ENCODE measurements at regions not wholly inside any gene's neighbourhood (a gene's known extent, or its start where the extent isn't known, plus 50 kb on each side); places are given as distances from the start of the nearest gene placed in this dataset.

DNA sequence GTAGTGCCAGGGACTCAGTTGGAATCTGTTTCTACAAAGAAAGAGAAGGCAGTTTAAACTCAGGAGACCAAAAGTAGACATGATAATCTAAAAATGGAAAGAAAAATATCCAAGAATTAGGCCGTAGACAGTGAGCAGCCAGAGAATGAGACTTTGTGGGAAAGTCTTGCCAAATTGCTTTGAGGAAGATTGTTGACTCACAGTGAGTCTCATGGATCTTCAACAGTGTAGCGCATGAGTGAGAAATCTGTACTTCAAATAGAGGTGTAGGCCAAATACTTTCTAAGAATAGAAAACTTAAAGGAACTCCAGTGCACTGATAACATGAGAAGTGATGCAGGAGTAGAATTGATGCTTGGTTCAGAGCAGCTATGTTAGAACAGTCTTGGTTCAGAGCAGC is 284.5 kb downstream of the HTR1B start:
- TF ChIP-seq RAD21 (IDR thresholded peaks at IDR 0.05) (no peak), YY1 (IDR thresholded peaks at IDR 0.05) (no peak), TAF1 (conservative IDR thresholded peaks at IDR 0.05) (no peak), EGR1 (IDR thresholded peaks at IDR 0.05; ENCODE audit: low read depth in 2 of 2) (no peak), JUND (IDR thresholded peaks at IDR 0.05) (no peak), NR2F2 (IDR thresholded peaks at IDR 0.05) (no peak), RXRA (IDR thresholded peaks at IDR 0.05) (no peak), HNF4G (IDR thresholded peaks at IDR 0.05) (no peak), FOXA2 (IDR thresholded peaks at IDR 0.05) (no peak), ZBTB33 (IDR thresholded peaks at IDR 0.05) (no peak), ATF3 (IDR thresholded peaks at IDR 0.05) (no peak), HNF4A (conservative IDR thresholded peaks at IDR 0.05) (no peak), SP1 (IDR thresholded peaks at IDR 0.05) (no peak), FOXA1 (IDR thresholded peaks at IDR 0.05) (no peak), GABPA (IDR thresholded peaks at IDR 0.05 in 1 of 2, conservative IDR thresholded peaks at IDR 0.05 in 1 of 2) (no peak)
- TF ChIP-seq, protein P1, sequence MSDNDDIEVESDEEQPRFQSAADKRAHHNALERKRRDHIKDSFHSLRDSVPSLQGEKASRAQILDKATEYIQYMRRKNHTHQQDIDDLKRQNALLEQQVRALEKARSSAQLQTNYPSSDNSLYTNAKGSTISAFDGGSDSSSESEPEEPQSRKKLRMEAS (IDR thresholded peaks at IDR 0.05): no peak
- TF ChIP-seq, protein P2, sequence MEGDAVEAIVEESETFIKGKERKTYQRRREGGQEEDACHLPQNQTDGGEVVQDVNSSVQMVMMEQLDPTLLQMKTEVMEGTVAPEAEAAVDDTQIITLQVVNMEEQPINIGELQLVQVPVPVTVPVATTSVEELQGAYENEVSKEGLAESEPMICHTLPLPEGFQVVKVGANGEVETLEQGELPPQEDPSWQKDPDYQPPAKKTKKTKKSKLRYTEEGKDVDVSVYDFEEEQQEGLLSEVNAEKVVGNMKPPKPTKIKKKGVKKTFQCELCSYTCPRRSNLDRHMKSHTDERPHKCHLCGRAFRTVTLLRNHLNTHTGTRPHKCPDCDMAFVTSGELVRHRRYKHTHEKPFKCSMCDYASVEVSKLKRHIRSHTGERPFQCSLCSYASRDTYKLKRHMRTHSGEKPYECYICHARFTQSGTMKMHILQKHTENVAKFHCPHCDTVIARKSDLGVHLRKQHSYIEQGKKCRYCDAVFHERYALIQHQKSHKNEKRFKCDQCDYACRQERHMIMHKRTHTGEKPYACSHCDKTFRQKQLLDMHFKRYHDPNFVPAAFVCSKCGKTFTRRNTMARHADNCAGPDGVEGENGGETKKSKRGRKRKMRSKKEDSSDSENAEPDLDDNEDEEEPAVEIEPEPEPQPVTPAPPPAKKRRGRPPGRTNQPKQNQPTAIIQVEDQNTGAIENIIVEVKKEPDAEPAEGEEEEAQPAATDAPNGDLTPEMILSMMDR (IDR thresholded peaks at IDR 0.05; ENCODE audit: low read depth, low read length, missing input control): no peak
- TF ChIP-seq, protein P3, sequence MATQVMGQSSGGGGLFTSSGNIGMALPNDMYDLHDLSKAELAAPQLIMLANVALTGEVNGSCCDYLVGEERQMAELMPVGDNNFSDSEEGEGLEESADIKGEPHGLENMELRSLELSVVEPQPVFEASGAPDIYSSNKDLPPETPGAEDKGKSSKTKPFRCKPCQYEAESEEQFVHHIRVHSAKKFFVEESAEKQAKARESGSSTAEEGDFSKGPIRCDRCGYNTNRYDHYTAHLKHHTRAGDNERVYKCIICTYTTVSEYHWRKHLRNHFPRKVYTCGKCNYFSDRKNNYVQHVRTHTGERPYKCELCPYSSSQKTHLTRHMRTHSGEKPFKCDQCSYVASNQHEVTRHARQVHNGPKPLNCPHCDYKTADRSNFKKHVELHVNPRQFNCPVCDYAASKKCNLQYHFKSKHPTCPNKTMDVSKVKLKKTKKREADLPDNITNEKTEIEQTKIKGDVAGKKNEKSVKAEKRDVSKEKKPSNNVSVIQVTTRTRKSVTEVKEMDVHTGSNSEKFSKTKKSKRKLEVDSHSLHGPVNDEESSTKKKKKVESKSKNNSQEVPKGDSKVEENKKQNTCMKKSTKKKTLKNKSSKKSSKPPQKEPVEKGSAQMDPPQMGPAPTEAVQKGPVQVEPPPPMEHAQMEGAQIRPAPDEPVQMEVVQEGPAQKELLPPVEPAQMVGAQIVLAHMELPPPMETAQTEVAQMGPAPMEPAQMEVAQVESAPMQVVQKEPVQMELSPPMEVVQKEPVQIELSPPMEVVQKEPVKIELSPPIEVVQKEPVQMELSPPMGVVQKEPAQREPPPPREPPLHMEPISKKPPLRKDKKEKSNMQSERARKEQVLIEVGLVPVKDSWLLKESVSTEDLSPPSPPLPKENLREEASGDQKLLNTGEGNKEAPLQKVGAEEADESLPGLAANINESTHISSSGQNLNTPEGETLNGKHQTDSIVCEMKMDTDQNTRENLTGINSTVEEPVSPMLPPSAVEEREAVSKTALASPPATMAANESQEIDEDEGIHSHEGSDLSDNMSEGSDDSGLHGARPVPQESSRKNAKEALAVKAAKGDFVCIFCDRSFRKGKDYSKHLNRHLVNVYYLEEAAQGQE (IDR thresholded peaks at IDR 0.05): no peak
- Histone ChIP-seq H3K9me3 (ENCODE audit: control insufficient read depth in 4 of 4, low read length in 3 of 4) (no peaks in the 10 kb centered on the region), H3K9ac (ENCODE audit: low read depth in 1 of 2, low read length in 2 of 2) (no peak overlapping the region), H3K4me3 (ENCODE audit: low read depth in 1 of 3, low read length in 3 of 3) (no peak overlapping the region), H3K27me3 (ENCODE audit: control insufficient read depth in 4 of 4, insufficient read depth in 4 of 4, low read length in 3 of 4) (no peaks in the 10 kb centered on the region), H3K36me3 (ENCODE audit: control insufficient read depth in 4 of 4, insufficient read depth in 3 of 4, low read depth in 1 of 4, low read length in 3 of 4) (no peaks in the 10 kb centered on the region), H3K27ac (ENCODE audit: low read depth in 1 of 2, low read length in 2 of 2) (no peak overlapping the region), H3K4me1 (ENCODE audit: control insufficient read depth in 4 of 4, insufficient read depth in 4 of 4, low read length in 3 of 4) (no peaks in the 10 kb centered on the region)
- no peak for DNase-seq (ENCODE audit: low spot score)
- WGBS: 82% methylated on average over 2 of the region's 2 CpGs

All from liver (tissue), 8 donors.